Erythroblast (primary cell): ENCODE measurements at regions not wholly inside any gene's neighbourhood (a gene's known extent, or its start where the extent isn't known, plus 50 kb on each side); places are given as distances from the start of the nearest gene placed in this dataset.

Experiments used
- GATA1 ChIP-seq: IDR thresholded peaks from 2 replicates; pipeline ENCODE4 v1.6.1; 2011; ENCODE audit warnings: low read depth, mild to moderate bottlenecking, control low read depth, low read length, moderate library complexity
- POLR2A ChIP-seq: IDR thresholded peaks from 2 replicates; pipeline ENCODE4 v1.6.1; 2011; ENCODE audit warnings: mild to moderate bottlenecking, low read length

- TF ChIP-seq POLR2A (no peak), GATA1 (no peak)
Observed at GRCh38 chr2:23283653-23284052, 101.3 kb upstream of the KLHL29 start.
